NCI-H748 (cell line): ENCODE measurements at regions not wholly inside any gene's neighbourhood (a gene's known extent, or its start where the extent isn't known, plus 50 kb on each side); places are given as distances from the start of the nearest gene placed in this dataset.
"Not testable (repeated sequence)": the region's sequence is repeated elsewhere in the genome, so short reads cannot be mapped to it uniquely, and the experiment has no call there.

Source experiments
- DNase-seq: peaks from one replicate; lab custom pipeline; 2025; ENCODE audit not compliant: unreplicated experiment; lab: John Stamatoyannopoulos, UW

- DNase-seq: no peak
These were observed 87.5 kb upstream of the RANBP3L start for GRCh38 chr5:36389245-36389644.

- DNase-seq: no peak
These were observed 88.9 kb upstream of the RANBP3L start for GRCh38 chr5:36390640-36391039.

- DNase-seq: no peak
These were observed 90.5 kb upstream of the RANBP3L start for GRCh38 chr5:36392186-36392585.

GRCh38 chr5:36392818-36393217 is 91.1 kb upstream of the RANBP3L start:
- DNase-seq: no peak

- DNase-seq: no peak
These were observed 92.1 kb upstream of the RANBP3L start for GRCh38 chr5:36393656-36394428.

- DNase-seq: no peak
These were observed 93.6 kb upstream of the RANBP3L start for GRCh38 chr5:36395260-36395659.

GRCh38 chr5:36395947-36396346 is 94.2 kb upstream of the RANBP3L start:
- not testable (repeated sequence) for DNase-seq

GRCh38 chr5:36396640-36397039 is 94.9 kb upstream of the RANBP3L start:
- DNase-seq: no peak

GRCh38 chr5:36397901-36398536 is 96.3 kb upstream of the RANBP3L start:
- DNase-seq: peak; percentile 46

GRCh38 chr5:36402512-36402906 is 100.8 kb upstream of the RANBP3L start:
- no peak for DNase-seq

- no peak for DNase-seq
These were observed 102.1 kb upstream of the RANBP3L start for GRCh38 chr5:36403632-36404311.

- DNase-seq: no peak
These were observed 104.3 kb upstream of the RANBP3L start for GRCh38 chr5:36406023-36406422.

- no peak for DNase-seq
These were observed 105.7 kb upstream of the RANBP3L start for GRCh38 chr5:36407396-36407795.

GRCh38 chr5:36409711-36410110 is 108.0 kb upstream of the RANBP3L start:
- DNase-seq: not testable (repeated sequence)

- not testable (repeated sequence) for DNase-seq
These were observed 109.0 kb upstream of the RANBP3L start for GRCh38 chr5:36410672-36411071.

GRCh38 chr5:36414869-36415282 is 113.2 kb upstream of the RANBP3L start:
- DNase-seq: peak; percentile 53

- no peak for DNase-seq
These were observed 114.9 kb upstream of the RANBP3L start for GRCh38 chr5:36416605-36417004.

- DNase-seq: no peak
These were observed 115.5 kb upstream of the RANBP3L start for GRCh38 chr5:36417221-36417620.

GRCh38 chr5:36417668-36418067 is 116.0 kb upstream of the RANBP3L start:
- no peak for DNase-seq

- no peak for DNase-seq
These were observed 116.7 kb upstream of the RANBP3L start for GRCh38 chr5:36418152-36418979.

- no peak for DNase-seq
These were observed 119.6 kb upstream of the RANBP3L start for GRCh38 chr5:36421256-36421655.
